ENCODE measurements at regions not wholly inside any gene's neighbourhood (a gene's known extent, or its start where the extent isn't known, plus 50 kb on each side); places are given as distances from the start of the nearest gene placed in this dataset.

DNA sequence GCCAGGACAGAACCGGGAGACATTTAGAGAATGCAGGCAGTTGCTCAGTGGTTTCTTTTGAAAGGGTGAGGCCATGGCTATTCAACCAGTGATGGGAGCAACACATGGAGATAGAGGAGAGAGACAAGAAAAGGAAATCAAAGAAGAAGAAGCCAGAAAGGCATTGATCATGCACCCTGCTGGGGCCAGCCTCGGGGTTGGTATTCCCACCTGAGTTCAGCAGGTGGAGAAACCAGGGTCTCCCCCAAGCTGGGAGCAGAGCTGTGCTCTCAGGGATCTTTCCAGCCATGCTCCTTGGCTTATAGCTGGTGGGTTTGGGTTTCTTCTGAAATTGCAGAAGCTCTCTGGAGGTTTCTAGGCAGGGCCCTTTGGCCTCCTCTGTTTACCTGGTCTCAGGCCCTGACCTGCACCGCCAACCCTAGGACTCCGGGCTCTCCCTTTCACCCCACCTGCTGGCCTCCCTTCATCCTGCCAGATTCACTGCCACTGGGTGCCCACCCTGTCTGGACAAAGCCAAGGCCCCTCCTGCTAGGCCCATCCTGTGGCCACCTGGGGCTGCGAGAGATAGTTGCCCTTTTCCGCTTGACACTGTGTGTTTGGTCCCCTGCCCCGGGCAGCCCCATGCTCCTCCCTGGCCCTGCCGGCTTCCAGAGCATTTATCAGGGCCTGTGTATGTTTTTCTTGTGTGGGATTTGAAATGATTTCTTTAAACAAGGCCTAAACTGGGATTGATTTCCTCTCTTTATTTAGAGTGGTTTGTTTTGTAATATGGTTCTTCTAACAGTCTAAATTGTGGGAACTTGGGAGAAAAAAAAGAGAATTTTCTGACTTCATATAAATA is 126.7 kb downstream of the DDX1 start:
- H3K27me3 ChIP-seq (replicated peaks; ENCODE audit: insufficient read depth), result no peaks in the 10 kb centered on the region
- no peak overlapping the region for H3K27ac ChIP-seq
- no peaks in the 10 kb centered on the region for H3K9me3 ChIP-seq
- H3K36me3 ChIP-seq, result no peaks in the 10 kb centered on the region
- H3K4me3 ChIP-seq, result no peak overlapping the region
- H3K4me1 ChIP-seq (ENCODE audit: control insufficient read depth in 1 of 2, low read depth in 2 of 2), result no peaks in the 10 kb centered on the region
- DNase-seq (ENCODE audit: low spot score), result no peak
- TF ChIP-seq, protein P1, sequence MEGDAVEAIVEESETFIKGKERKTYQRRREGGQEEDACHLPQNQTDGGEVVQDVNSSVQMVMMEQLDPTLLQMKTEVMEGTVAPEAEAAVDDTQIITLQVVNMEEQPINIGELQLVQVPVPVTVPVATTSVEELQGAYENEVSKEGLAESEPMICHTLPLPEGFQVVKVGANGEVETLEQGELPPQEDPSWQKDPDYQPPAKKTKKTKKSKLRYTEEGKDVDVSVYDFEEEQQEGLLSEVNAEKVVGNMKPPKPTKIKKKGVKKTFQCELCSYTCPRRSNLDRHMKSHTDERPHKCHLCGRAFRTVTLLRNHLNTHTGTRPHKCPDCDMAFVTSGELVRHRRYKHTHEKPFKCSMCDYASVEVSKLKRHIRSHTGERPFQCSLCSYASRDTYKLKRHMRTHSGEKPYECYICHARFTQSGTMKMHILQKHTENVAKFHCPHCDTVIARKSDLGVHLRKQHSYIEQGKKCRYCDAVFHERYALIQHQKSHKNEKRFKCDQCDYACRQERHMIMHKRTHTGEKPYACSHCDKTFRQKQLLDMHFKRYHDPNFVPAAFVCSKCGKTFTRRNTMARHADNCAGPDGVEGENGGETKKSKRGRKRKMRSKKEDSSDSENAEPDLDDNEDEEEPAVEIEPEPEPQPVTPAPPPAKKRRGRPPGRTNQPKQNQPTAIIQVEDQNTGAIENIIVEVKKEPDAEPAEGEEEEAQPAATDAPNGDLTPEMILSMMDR (IDR thresholded peaks at IDR 0.05), result no peak
- no peak for ATAC-seq (ENCODE audit: insufficient number of reproducible peaks, low FRiP score, low read depth)

DNA sequence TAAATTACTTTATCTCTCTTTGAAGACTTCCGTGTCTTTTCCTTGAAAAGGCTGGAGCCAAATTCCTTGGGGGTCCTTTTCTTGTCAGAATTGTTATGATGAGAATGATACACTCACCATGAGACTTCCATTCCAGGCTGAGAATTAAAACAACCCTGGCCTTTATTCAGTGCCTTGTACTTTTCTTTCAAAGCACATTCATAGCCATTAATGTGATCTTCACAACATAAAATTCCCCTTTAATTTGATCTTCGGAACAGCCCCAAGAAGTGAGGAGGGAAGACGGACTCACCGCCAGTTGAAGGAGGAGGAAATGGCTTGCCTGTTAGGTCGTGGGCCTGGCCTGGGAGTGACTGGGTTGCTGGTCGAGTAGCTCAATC is 127.3 kb downstream of the DDX1 start:
- ATAC-seq (ENCODE audit: insufficient number of reproducible peaks, low FRiP score, low read depth), result no peak
- H3K27me3 ChIP-seq (replicated peaks; ENCODE audit: insufficient read depth), result no peaks in the 10 kb centered on the region
- H3K4me1 ChIP-seq (ENCODE audit: control insufficient read depth in 1 of 2, low read depth in 2 of 2), result no peaks in the 10 kb centered on the region
- no peak overlapping the region for H3K27ac ChIP-seq
- no peak overlapping the region for H3K4me3 ChIP-seq
- DNase-seq (ENCODE audit: low spot score), result no peak
- no peaks in the 10 kb centered on the region for H3K36me3 ChIP-seq
- H3K9me3 ChIP-seq, result no peaks in the 10 kb centered on the region
- TF ChIP-seq, protein P1 (IDR thresholded peaks at IDR 0.05), result no peak

DNA sequence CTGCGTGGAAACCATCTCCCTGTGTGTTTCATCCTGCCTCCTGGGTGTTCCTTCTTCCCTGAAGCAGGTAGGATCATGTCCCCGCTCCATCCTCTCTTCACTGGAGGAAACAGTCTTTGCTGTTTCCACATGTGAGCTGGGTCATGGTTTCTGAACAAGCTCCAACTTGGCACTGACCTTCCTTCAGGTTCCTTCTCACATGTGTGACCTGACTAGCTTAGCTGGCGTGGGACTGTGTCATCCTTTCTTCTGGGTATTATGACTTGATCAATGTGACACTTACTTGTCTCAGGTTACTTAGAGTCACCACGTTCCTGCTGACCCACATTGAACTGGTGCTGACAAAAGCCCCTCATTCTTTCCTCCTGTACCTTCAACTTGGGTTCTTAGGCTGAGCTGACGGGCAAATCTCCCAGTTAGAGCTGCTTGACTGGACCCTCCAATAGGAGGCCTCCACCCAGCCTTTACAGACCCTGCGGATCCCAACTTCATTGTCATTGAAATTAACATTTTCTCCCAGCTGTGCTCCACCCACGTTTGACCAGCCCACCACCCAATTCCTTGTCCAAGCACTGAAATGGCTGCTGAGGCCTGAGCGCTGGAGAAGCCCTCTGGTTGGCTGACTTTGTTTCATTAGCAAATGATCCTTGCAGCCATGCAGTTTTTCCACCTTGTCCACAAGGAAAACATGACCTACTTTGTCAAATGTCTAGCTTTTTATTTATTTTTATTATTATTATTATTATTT is 128.1 kb downstream of the DDX1 start:
- Histone ChIP-seq H3K9me3 (no peaks in the 10 kb centered on the region), H3K4me1 (ENCODE audit: control insufficient read depth in 1 of 2, low read depth in 2 of 2) (no peaks in the 10 kb centered on the region), H3K27me3 (replicated peaks; ENCODE audit: insufficient read depth) (no peaks in the 10 kb centered on the region), H3K27ac (no peak overlapping the region), H3K36me3 (no peaks in the 10 kb centered on the region), H3K4me3 (no peak overlapping the region)
- ATAC-seq (ENCODE audit: insufficient number of reproducible peaks, low FRiP score, low read depth) (no peak), DNase-seq (ENCODE audit: low spot score) (no peak)
- TF ChIP-seq, protein P1 (IDR thresholded peaks at IDR 0.05), result no peak

DNA sequence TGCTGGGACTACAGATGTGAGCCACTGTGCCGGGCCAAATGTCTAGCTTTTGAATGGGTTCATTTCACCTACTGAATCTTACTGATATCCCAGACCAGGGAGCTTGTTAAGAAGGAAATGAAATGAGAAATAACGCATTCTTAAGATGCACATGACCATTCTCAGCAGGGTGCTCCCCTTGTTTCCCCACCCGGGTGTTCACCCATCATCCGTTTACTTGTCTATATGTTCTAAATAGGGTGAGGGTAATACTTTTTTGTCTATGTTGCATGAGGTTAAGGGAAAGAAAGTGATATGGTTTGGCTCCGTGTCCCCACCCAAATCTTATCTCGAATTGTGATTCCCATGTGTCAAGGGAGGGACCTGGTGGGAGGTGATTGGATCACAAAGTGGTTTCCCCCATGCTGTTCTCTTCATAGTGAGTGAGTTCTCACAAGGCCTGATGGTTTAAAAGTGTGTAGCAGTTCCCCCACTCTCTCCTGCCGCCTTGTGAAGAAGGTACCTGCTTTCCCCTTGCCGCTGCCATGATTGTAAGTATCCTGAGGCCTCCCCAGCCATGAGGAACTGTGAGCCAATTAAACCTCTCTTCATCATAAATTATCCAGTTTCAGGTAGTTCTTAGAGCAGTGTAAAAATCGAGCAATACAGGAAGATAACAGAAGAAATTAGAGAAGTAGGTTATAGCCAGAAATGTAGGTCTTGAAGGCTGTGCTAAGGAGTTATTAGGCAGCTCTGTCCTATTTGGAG is 129.1 kb downstream of the DDX1 start:
- TF ChIP-seq, protein P1 (IDR thresholded peaks at IDR 0.05), result no peak
- Histone ChIP-seq H3K27ac (no peak overlapping the region), H3K4me3 (no peak overlapping the region), H3K27me3 (replicated peaks; ENCODE audit: insufficient read depth) (no peaks in the 10 kb centered on the region), H3K9me3 (no peaks in the 10 kb centered on the region), H3K4me1 (ENCODE audit: control insufficient read depth in 1 of 2, low read depth in 2 of 2) (no peaks in the 10 kb centered on the region), H3K36me3 (no peaks in the 10 kb centered on the region)
- no peak for DNase-seq (ENCODE audit: low spot score)
- no peak for ATAC-seq (ENCODE audit: insufficient number of reproducible peaks, low FRiP score, low read depth)

All from thoracic aorta (tissue), 2 donors.